BLaER1 (cell line): ENCODE measurements at regions not wholly inside any gene's neighbourhood (a gene's known extent, or its start where the extent isn't known, plus 50 kb on each side); places are given as distances from the start of the nearest gene placed in this dataset.

ENCODE experiments used
- H3K27ac ChIP-seq: shearing (Covaris generic); formaldehyde crosslinking; 2 replicates; pipeline ENCODE4 v1.8.1; 2022
- H3K27me3 ChIP-seq: shearing (Covaris generic); formaldehyde crosslinking; 2 replicates; pipeline ENCODE4 v1.8.1; 2022
- H3K36me3 ChIP-seq: shearing (Covaris generic); formaldehyde crosslinking; 2 replicates; pipeline ENCODE4 v1.8.1; 2022
- H3K4me1 ChIP-seq: shearing (Covaris generic); formaldehyde crosslinking; 2 replicates; pipeline ENCODE4 v1.8.1; 2022
- H3K4me2 ChIP-seq: shearing (Covaris generic); formaldehyde crosslinking; 2 replicates; pipeline ENCODE4 v1.8.1; 2022
- H3K4me3 ChIP-seq: shearing (Covaris generic); formaldehyde crosslinking; 2 replicates; pipeline ENCODE4 v1.8.1; 2022
- H3K9ac ChIP-seq: shearing (Covaris generic); formaldehyde crosslinking; 2 replicates; pipeline ENCODE4 v1.8.1; 2022
- H3K9me3 ChIP-seq: shearing (Covaris generic); formaldehyde crosslinking; 2 replicates; pipeline ENCODE4 v1.8.1; 2022
- H4K20me1 ChIP-seq: shearing (Covaris generic); formaldehyde crosslinking; 2 replicates; pipeline ENCODE4 v1.8.1; 2022
- Cebpa-rat ChIP-seq: shearing (Covaris generic); IDR thresholded peaks from 2 replicates; pipeline ENCODE4 v1.8.1; 2022

DNA sequence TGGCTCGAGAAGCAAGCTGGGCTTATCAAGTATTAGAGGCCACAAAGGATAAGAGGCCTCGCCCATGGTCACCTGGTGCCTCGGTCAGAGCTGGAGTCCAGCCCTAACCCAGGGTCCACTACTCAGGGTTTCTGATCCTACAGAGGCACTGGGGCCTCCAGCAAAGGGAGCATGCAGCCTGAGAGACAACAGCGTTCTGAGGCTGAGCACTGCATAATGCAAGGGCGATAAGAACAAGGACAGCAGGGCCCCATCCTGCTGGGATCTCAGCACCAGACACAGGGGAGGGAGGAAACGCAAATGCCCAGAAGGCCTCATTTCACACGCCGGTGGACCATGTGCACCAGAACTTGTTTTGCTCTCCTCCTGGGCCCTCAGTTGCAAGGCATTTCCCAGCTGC, 63.0 kb downstream of the C5orf15 start:
- Histone ChIP-seq H3K27ac (peak overlapping the region; percentile 74), H3K4me3 (no peak overlapping the region), H3K9ac (peak overlapping the region; percentile 54; the same call in 1 of the 2 replicates), H3K4me1 (peaks cover 100% of the 10 kb centered on the region), H3K9me3 (no peaks in the 10 kb centered on the region), H3K4me2 (peak overlapping the region; percentile 79), H3K36me3 (no peaks in the 10 kb centered on the region), H3K27me3 (no peaks in the 10 kb centered on the region), H4K20me1 (no peaks in the 10 kb centered on the region)
- TF ChIP-seq Cebpa-rat = no peak

DNA sequence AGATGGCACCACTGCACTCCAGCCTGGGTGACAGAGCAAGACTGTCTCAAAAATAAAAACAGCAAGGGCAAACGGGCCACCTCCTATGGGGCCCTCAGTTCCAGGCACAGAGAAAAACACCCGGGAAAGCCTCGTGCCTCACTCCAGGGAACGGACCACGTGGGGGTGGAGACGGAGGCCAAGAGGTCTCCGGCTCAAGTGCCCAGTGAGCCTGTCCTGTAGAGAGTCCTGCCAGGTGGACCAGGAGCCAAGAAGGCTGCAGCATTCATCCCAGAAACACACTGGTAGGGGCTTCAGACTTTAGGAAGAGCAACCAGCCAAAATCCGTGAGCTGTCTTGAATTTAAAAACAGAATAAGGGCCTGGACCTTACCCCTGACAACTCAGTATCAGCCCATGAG, 63.8 kb downstream of the C5orf15 start:
- peaks cover 100% of the 10 kb centered on the region for H3K4me1 ChIP-seq
- H3K36me3 ChIP-seq = no peaks in the 10 kb centered on the region

DNA sequence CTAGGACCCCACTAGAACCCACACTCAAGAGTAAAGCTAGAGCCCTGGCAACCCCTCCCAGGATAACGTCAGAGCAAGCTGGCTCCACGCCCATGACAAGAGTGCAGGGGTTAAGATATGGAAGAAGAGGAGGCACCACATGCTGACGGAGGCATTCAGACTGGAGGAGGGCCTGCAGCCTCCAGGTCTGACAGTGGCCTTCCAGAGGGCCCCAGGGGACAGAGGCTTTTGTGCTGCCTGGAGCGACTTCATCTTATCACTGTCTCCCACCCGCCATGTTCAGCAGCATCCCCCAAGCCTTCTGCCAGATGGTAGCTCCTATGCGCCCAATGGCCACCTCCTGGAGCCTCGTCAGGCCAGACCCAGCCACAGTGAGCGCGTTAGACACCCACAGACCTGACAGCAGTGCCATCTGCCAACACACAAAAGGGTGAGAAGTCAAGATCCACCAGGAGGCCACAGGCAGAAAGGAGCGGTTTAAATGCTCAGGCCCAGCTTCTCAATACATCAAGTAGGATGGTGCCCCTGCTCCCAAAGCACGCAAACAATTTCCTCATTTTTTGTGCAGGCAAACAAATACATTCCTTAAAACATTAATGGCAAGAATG, 65.8 kb downstream of the C5orf15 start:
- H4K20me1 ChIP-seq = no peaks in the 10 kb centered on the region
- peak overlapping the region; percentile 12; the same call in 1 of the 2 replicates for H3K4me2 ChIP-seq
- TF ChIP-seq Cebpa-rat = no peak
- no peak overlapping the region for H3K9ac ChIP-seq
- H3K9me3 ChIP-seq = no peaks in the 10 kb centered on the region
- no peak overlapping the region for H3K4me3 ChIP-seq
- H3K27me3 ChIP-seq = no peaks in the 10 kb centered on the region
- H3K27ac ChIP-seq = no peak overlapping the region
- H3K4me1 ChIP-seq = peaks cover 100% of the 10 kb centered on the region
- no peaks in the 10 kb centered on the region for H3K36me3 ChIP-seq

More for the DNA sequence above, 63.8 kb downstream of the C5orf15 start:
- H3K9ac ChIP-seq = peak overlapping the region; percentile 54; the same call in 1 of the 2 replicates
- H3K4me3 ChIP-seq = no peak overlapping the region
- peak overlapping the region; percentile 79 for H3K4me2 ChIP-seq
- TF ChIP-seq Cebpa-rat = no peak
- no peaks in the 10 kb centered on the region for H3K27me3 ChIP-seq
- H3K9me3 ChIP-seq = no peaks in the 10 kb centered on the region
- H3K27ac ChIP-seq = peak overlapping the region; percentile 74
- H4K20me1 ChIP-seq = no peaks in the 10 kb centered on the region

DNA sequence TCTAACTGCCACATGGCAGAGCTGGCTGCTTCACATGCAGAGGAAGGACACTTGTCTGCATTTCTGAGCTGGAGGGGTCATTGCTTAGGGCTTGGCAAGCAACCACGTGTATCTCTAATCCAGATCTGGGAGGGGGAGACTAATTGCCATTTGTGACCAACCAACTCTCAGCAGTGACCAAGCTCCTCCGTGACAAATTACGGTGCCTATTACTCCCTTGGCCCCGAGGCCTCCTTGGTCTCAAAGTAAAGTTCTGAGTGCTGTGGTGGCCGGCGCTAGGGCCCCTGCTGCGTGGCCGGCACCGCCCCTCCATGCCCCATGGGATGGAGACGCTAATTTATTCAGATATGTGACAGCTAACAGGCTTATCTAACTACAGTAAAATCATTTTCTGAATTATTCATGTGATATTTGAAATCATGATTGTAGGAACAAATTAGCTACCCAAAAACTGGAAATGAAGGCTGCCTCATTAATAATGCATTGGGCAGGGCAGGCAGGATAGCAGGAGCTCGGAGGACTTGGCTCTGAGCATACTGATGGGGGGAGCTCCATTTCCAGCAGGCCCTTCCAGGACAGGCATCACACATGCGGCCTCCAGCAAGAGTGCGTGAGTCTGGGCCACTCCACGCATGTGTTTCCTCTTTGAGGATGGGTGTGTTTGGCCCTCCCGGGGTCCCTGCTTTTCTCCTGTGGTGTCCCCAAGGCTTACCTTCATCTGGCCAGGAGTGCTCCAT, 67.7 kb downstream of the C5orf15 start:
- no peak overlapping the region for H3K9ac ChIP-seq
- H3K27ac ChIP-seq = no peak overlapping the region
- no peaks in the 10 kb centered on the region for H3K9me3 ChIP-seq
- no peaks in the 10 kb centered on the region for H4K20me1 ChIP-seq
- peak overlapping the region; percentile 45 for H3K4me2 ChIP-seq
- no peaks in the 10 kb centered on the region for H3K36me3 ChIP-seq
- no peak for TF ChIP-seq Cebpa-rat
- no peak overlapping the region for H3K4me3 ChIP-seq
- no peaks in the 10 kb centered on the region for H3K27me3 ChIP-seq
- H3K4me1 ChIP-seq = peaks cover 100% of the 10 kb centered on the region

DNA sequence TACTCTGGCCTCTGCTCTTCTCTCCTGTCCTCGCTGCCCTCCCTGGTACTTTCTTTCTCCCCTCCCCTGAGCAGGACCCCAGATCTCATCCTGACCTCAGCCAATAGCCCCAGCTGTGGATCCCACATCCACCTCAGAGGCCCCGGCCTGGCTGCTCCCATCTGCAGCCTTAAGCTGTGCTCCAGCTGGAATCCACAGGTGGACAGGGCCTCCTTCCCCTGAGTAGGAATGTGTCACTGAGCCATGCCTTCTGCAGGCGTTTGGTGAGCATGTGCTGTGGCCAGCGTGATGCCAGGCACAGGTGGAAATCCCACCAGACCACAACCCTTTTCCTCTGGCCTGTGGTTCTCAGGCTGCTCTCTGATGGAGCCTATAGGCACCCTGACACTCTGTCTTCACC, 68.9 kb downstream of the C5orf15 start:
- Histone ChIP-seq H4K20me1 (no peaks in the 10 kb centered on the region), H3K27ac (no peak overlapping the region), H3K4me2 (peak overlapping the region; percentile 45), H3K27me3 (no peaks in the 10 kb centered on the region), H3K36me3 (no peaks in the 10 kb centered on the region), H3K4me1 (peaks cover 100% of the 10 kb centered on the region), H3K4me3 (no peak overlapping the region), H3K9me3 (no peaks in the 10 kb centered on the region), H3K9ac (no peak overlapping the region)
- TF ChIP-seq Cebpa-rat = no peak

DNA sequence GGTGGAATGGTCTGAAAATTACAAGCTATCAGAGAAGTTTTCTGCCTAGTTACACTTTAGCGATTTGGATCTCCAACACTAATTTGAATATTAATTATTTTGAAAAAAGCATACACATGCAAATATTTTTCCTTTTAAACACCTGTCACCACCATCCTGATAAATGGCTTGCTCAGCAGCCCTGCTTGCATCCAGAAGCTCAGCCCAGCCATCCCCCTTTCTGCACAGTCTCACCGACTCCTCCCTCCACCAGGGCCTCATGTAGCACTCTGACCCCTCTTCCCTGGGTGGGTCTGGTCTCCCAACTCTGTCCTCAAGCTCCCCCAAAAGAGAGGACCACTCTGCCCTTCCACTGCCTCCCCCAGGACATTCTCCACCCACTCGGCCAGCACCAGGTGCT, 70.0 kb downstream of the C5orf15 start:
- no peaks in the 10 kb centered on the region for H3K9me3 ChIP-seq
- TF ChIP-seq Cebpa-rat = no peak

DNA sequence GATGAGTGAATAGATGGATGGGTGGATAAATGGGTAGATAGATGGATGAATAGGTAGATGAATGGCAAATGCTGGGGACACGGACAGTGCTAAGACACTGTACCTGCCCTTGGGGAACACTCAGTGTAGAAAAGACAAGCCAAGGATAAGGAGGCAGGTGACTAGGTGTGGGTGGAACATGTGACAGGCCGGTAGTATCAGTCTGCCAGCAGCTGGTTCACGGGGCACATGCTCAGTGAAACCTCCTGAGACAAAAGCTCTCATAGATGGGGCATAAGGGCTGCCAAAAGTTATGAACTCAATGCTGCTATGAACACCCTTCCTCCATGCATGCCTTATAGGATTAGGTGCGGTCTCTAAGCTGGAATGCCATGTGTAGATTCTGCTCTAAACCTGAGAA, 71.0 kb downstream of the C5orf15 start:
- H4K20me1 ChIP-seq = no peaks in the 10 kb centered on the region
- H3K4me3 ChIP-seq = no peak overlapping the region
- H3K36me3 ChIP-seq = no peaks in the 10 kb centered on the region
- no peak overlapping the region for H3K9ac ChIP-seq
- no peaks in the 10 kb centered on the region for H3K9me3 ChIP-seq
- no peak for TF ChIP-seq Cebpa-rat
- no peak overlapping the region for H3K27ac ChIP-seq
- no peaks in the 10 kb centered on the region for H3K27me3 ChIP-seq
- peak overlapping the region; percentile 45 for H3K4me2 ChIP-seq
- H3K4me1 ChIP-seq = peaks cover 100% of the 10 kb centered on the region

More for the DNA sequence above, 70.0 kb downstream of the C5orf15 start:
- Histone ChIP-seq H3K27ac (no peak overlapping the region), H3K27me3 (no peaks in the 10 kb centered on the region), H3K4me1 (peaks cover 100% of the 10 kb centered on the region), H4K20me1 (no peaks in the 10 kb centered on the region), H3K36me3 (no peaks in the 10 kb centered on the region), H3K4me2 (peak overlapping the region; percentile 45), H3K4me3 (no peak overlapping the region), H3K9ac (no peak overlapping the region)

DNA sequence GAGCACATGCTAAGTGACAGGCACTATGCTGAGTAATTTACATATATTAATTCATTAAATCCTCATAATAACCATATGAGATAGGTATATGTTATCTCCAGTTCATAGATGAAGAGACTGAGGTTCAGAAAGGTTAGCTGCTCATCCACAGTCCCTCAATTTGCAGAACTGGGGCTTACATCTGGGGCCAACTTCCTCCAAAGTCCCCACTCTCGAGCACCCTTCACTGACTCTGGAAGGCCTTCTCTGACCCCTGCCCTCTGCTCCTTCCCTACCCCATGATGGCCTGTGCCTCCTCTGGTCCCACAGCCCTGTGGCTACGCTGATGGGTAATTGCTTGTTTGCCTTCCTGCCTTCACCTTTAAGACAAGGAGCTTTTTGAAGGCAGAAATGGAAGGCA, 71.6 kb downstream of the C5orf15 start:
- H3K36me3 ChIP-seq = no peaks in the 10 kb centered on the region
- no peaks in the 10 kb centered on the region for H3K9me3 ChIP-seq
- no peaks in the 10 kb centered on the region for H3K27me3 ChIP-seq
- peak overlapping the region; percentile 25; the same call in 1 of the 2 replicates for H3K27ac ChIP-seq
- peaks cover 100% of the 10 kb centered on the region for H3K4me1 ChIP-seq
- H3K4me3 ChIP-seq = no peak overlapping the region
- H4K20me1 ChIP-seq = no peaks in the 10 kb centered on the region
- no peak for TF ChIP-seq Cebpa-rat
- no peak overlapping the region for H3K9ac ChIP-seq
- H3K4me2 ChIP-seq = peak overlapping the region; percentile 45

DNA sequence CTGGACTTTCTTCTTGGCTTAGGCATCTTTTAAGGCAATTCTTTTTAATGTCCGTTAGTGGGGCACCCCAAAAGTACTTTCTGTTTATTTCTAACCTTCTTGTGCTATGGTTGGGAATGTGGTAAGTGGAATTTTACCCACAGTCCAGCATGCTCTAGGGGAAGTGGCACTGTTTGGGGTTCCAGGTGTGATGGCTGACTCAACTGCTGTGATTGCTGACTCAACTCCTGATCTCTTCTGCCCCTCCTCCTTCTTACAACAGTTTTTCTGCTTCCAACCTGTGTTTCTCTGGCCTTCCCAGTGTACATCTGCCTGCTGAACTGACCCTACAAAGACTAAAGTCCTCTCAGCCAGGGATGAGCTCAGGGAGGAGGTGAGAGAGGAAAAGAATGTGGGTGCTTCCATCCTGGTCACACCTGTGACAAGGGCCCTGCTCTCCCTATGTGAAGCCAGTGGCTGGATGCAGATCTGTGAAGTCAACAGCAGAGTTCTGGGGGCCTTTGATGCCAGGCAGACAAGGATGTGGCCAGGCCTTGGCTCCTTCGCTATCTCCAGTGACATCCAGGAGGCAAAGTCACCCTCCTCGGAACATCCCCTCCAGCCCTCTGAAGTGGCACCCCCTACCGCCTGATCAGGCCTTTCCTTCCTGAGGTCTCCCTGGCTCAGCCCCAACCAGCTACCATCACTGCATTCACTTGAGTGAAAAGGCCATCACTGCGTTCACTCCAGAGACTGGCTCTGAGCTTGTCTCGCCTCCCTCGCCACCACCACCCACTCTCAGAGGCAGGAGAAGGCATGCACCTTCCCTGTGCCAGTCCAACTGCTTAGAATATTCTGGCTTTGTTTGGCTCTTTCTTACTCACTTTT, 72.2 kb downstream of the C5orf15 start:
- H3K27me3 ChIP-seq = no peaks in the 10 kb centered on the region
- peak overlapping the region; percentile 25 for H3K27ac ChIP-seq
- H3K9ac ChIP-seq = no peak overlapping the region
- no peak for TF ChIP-seq Cebpa-rat
- no peak overlapping the region for H3K4me3 ChIP-seq
- no peaks in the 10 kb centered on the region for H3K36me3 ChIP-seq
- no peaks in the 10 kb centered on the region for H3K9me3 ChIP-seq
- peak overlapping the region; percentile 45 for H3K4me2 ChIP-seq
- no peaks in the 10 kb centered on the region for H4K20me1 ChIP-seq
- H3K4me1 ChIP-seq = peaks cover 100% of the 10 kb centered on the region

DNA sequence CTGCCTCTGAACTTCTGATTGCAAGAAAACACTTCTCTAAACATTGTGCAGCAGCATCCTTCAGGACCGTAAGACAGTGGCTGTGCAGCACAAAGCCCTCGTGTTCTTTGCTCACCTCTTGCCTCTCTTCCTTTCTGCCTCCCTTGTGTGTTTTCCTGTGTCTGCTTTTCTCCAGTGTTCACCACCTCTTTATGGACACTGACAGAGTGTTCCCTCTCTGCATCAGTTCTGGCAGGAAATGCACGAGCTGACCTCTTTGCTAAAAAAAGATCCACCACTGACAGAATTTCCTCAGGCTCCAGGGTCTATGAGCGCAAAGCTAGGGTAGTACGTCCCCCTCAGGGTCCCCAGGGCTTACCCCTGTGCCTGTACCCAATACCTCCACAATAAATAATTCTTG, 74.3 kb downstream of the C5orf15 start:
- Histone ChIP-seq H4K20me1 (no peaks in the 10 kb centered on the region), H3K36me3 (no peaks in the 10 kb centered on the region), H3K9me3 (no peaks in the 10 kb centered on the region), H3K27me3 (no peaks in the 10 kb centered on the region), H3K9ac (peak overlapping the region; percentile 52), H3K4me2 (peak overlapping the region; percentile 83), H3K27ac (peak overlapping the region; percentile 79), H3K4me3 (no peak overlapping the region; the same call in 1 of the 2 replicates), H3K4me1 (peaks cover 100% of the 10 kb centered on the region)
- TF ChIP-seq Cebpa-rat = no peak
